Sigmoid colon (tissue), 4 donors: ENCODE measurements at regions not wholly inside any gene's neighbourhood (a gene's known extent, or its start where the extent isn't known, plus 50 kb on each side); places are given as distances from the start of the nearest gene placed in this dataset.

Source experiments
- CTCF ChIP-seq, 4 experiments: fragments of 450-650 bp in 3 of 4; fragments of 200-600 bp in 1 of 4; IDR thresholded peaks; one replicate each; pipeline ENCODE4 v1.5.1; 2016 to 2019; ENCODE audit warnings: antibody characterized with exemption in 4 of 4, mild to moderate bottlenecking in 3 of 4, moderate library complexity in 2 of 4
- EP300 ChIP-seq, 4 donors: sonication (generic); formaldehyde crosslinking; IDR thresholded peaks; one replicate each; pipeline ENCODE4 v1.6.1; 2017; ENCODE audit warnings: antibody characterized with exemption in 4 of 4
- POLR2A ChIP-seq, 2 donors: fragments of 450-650 bp; IDR thresholded peaks; one replicate each; pipeline ENCODE4 v1.6.1; 2016; ENCODE audit warnings: antibody characterized with exemption in 2 of 2, mild to moderate bottlenecking in 2 of 2, moderate library complexity in 2 of 2
- POLR2AphosphoS5 ChIP-seq, 4 donors: sonication (generic); formaldehyde crosslinking; IDR thresholded peaks; one replicate each; pipeline ENCODE4 v1.6.1; 2017; ENCODE audit warnings: antibody characterized with exemption in 4 of 4

GRCh38 chr10:62619413-62619738 lies 185.1 kb upstream of the ADO start:
- TF ChIP-seq CTCF (IDR thresholded peaks at IDR 0.05) (no peak), POLR2A (IDR thresholded peaks at IDR 0.05) (no peak), POLR2AphosphoS5 (IDR thresholded peaks at IDR 0.05) (no peak), EP300 (IDR thresholded peaks at IDR 0.05) (no peak)
